DOHH2 (cell line): ENCODE measurements at regions not wholly inside any gene's neighbourhood (a gene's known extent, or its start where the extent isn't known, plus 50 kb on each side); places are given as distances from the start of the nearest gene placed in this dataset.

ENCODE experiments used
- CTCF ChIP-seq: fragments of 200-600 bp; sonication (generic); IDR thresholded peaks from one replicate; pipeline ENCODE4 v1.5.1; 2014; ENCODE audit warnings: antibody characterized with exemption, mild to moderate bottlenecking, low read depth, low read length; ENCODE audit not compliant: poor library complexity, severe bottlenecking
- EZH2phosphoT487 ChIP-seq: fragments of 200-600 bp; sonication (generic); IDR thresholded peaks from 2 replicates; pipeline ENCODE4 v1.6.1; 2017; ENCODE audit warnings: borderline replicate concordance, mild to moderate bottlenecking, antibody characterized with exemption, low read length, moderate library complexity, mixed read lengths

GRCh38 chr12:115108129-115109100, 424.4 kb upstream of the TBX3 start:
- no peak for TF ChIP-seq CTCF
- TF ChIP-seq EZH2phosphoT487, result no peak
